ENCODE measurements at regions not wholly inside any gene's neighbourhood (a gene's known extent, or its start where the extent isn't known, plus 50 kb on each side); places are given as distances from the start of the nearest gene placed in this dataset.

DNA sequence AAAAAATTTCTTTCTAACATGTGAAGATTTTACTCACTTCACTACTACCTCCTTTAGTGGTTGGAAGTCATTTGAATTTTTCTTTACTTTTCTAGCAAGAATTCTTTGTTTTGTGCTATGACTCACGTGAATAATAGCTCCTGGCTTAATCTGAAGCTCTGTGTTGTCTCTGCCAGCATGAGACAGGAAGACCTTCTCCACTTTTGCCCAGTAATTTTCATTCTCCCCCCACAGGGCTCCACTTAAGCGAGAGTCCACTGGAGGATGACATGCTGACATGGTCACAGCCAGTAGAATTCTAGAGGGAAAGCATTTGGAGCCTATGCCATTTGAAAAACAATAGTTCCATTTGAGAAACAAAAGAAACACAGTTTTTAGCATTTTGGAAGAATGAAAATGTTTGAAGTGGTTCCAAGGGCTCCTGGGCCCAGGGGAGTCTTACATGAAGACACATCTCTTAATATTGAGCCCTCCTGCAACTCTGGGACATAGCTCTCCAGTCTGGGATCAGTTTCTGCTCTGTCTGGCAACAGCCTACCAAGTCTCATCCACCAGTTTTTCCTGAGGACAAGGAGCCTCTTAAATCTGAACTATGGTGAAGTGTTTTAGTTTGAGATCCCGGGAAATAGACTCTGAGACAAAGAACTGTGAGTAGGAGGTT, 231.4 kb downstream of the PAX1 start:
- Histone ChIP-seq H3K4me3 (no peak overlapping the region), H3K27me3 (no peaks in the 10 kb centered on the region), H3K36me3 (replicated peaks in 1 of 2) (no peaks in the 10 kb centered on the region), H3K27ac (no peak overlapping the region), H3K9me3 (replicated peaks in 1 of 3) (no peaks in the 10 kb centered on the region), H3K4me1 (replicated peaks in 1 of 2) (no peaks in the 10 kb centered on the region)
- no peak for TF ChIP-seq POLR2A (IDR thresholded peaks at IDR 0.05)
- TF ChIP-seq CTCF (IDR thresholded peaks at IDR 0.05), result no peak
- no peak for DNase-seq
- WGBS, 4 donors, result 29 to 43% (median 31%) methylated on average over 3 of the region's 3 CpGs
- intact Hi-C loops (cut with DNase I), result no loop called here

- Histone ChIP-seq H3K4me1 (replicated peaks in 1 of 2) (no peaks in the 10 kb centered on the region), H3K36me3 (replicated peaks in 1 of 2) (no peaks in the 10 kb centered on the region), H3K27ac (no peak overlapping the region), H3K9me3 (replicated peaks in 1 of 3) (no peaks in the 10 kb centered on the region), H3K27me3 (no peaks in the 10 kb centered on the region), H3K4me3 (no peak overlapping the region)
- DNase-seq, result no peak
- 56 to 59% (median 56%) methylated on average over 4 of the region's 4 CpGs for WGBS, 4 donors
- intact Hi-C loops (cut with DNase I), result no loop called here
- TF ChIP-seq CTCF (IDR thresholded peaks at IDR 0.05) (no peak), POLR2A (IDR thresholded peaks at IDR 0.05) (no peak)
Measured at GRCh38 chr20:21936261-21936660, 230.8 kb downstream of the PAX1 start.

- intact Hi-C loops (cut with DNase I), result no loop called here
- TF ChIP-seq CTCF (IDR thresholded peaks at IDR 0.05), result no peak
- no peak for TF ChIP-seq POLR2A (IDR thresholded peaks at IDR 0.05)
- H3K9me3 ChIP-seq (replicated peaks in 1 of 3), result no peaks in the 10 kb centered on the region
- 80 to 84% (median 82%) methylated on average over 3 of the region's 3 CpGs for WGBS, 4 donors
- DNase-seq, result no peak
- no peaks in the 10 kb centered on the region for H3K4me1 ChIP-seq (replicated peaks in 1 of 2)
- H3K27ac ChIP-seq, result no peak overlapping the region
- no peaks in the 10 kb centered on the region for H3K27me3 ChIP-seq
- H3K36me3 ChIP-seq (replicated peaks in 1 of 2), result no peaks in the 10 kb centered on the region
- H3K4me3 ChIP-seq, result no peak overlapping the region
Measured at GRCh38 chr20:21933526-21933925, 228.1 kb downstream of the PAX1 start.

DNA sequence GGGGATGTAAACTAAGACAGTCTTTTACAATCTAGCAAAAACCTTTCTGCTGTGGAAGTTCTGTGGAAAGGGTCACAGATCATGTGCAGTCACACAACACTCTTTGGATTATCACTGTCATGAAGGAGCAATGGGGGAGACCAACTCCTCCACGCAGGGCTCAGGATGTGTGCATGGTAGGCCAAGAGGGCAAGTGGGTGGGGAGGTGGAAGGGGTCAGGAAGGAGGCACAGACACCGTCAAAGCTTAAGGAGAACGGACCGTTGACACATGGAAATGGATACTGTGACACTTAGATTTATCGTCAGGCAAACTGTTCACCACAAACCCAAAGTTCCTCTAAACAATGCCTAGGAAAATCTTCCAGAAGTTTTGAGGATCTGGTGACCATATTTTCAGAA, 215.8 kb downstream of the PAX1 start:
- H3K4me3 ChIP-seq, result no peak overlapping the region
- TF ChIP-seq POLR2A (IDR thresholded peaks at IDR 0.05) (no peak), CTCF (IDR thresholded peaks at IDR 0.05) (no peak)
- H3K9me3 ChIP-seq (replicated peaks in 1 of 3), result no peaks in the 10 kb centered on the region
- H3K4me1 ChIP-seq (replicated peaks in 1 of 2), result no peaks in the 10 kb centered on the region
- intact Hi-C loops (cut with DNase I), result no loop called here
- no peaks in the 10 kb centered on the region for H3K36me3 ChIP-seq (replicated peaks in 1 of 2)
- 14 to 27% (median 26%) methylated on average over 5 of the region's 5 CpGs for WGBS, 4 donors
- H3K27me3 ChIP-seq, result no peaks in the 10 kb centered on the region
- H3K27ac ChIP-seq, result no peak overlapping the region
- no peak for DNase-seq
